Endothelial cell of hepatic sinusoid (primary cell): ENCODE measurements at regions not wholly inside any gene's neighbourhood (a gene's known extent, or its start where the extent isn't known, plus 50 kb on each side); places are given as distances from the start of the nearest gene placed in this dataset.
"Not testable (repeated sequence)": the region's sequence is repeated elsewhere in the genome, so short reads cannot be mapped to it uniquely, and the experiment has no call there.

Source experiments
- in situ Hi-C: cut with HindIII; loops from 2 replicates; pipeline ENCODE4 v1.10.0; 2017; ENCODE audit warnings: low sequenced_read_pairs

GRCh38 chr12:75766263-75767160 is 255.1 kb upstream of the KRR1 start:
- in situ Hi-C loops, result no loop called here

GRCh38 chr12:75765170-75766059 is 254.0 kb upstream of the KRR1 start:
- in situ Hi-C loops, result no loop called here

- in situ Hi-C loops, result no loop called here
Observed at GRCh38 chr12:75764091-75764841, 252.9 kb upstream of the KRR1 start.

GRCh38 chr12:75760573-75761294 is 249.3 kb upstream of the KRR1 start:
- in situ Hi-C loops, result no loop called here

- in situ Hi-C loops, result no loop called here
Observed at GRCh38 chr12:75759842-75760572, 248.6 kb upstream of the KRR1 start.

- in situ Hi-C loops, result no loop called here
Observed at GRCh38 chr12:75759196-75759595, 247.8 kb upstream of the KRR1 start.

- in situ Hi-C loops, result no loop called here
Observed at GRCh38 chr12:75756771-75757170, 245.4 kb upstream of the KRR1 start.

GRCh38 chr12:75756111-75756510 is 244.7 kb upstream of the KRR1 start:
- in situ Hi-C loops, result no loop called here

- in situ Hi-C loops, result no loop called here
Observed at GRCh38 chr12:75754698-75755097, 243.3 kb upstream of the KRR1 start.

- in situ Hi-C loops, result no loop called here
Observed at GRCh38 chr12:75754141-75754540, 242.7 kb upstream of the KRR1 start.

GRCh38 chr12:75751769-75752471 is 240.5 kb upstream of the KRR1 start:
- in situ Hi-C loops, result no loop called here

- in situ Hi-C loops, result no loop called here
Observed at GRCh38 chr12:75750716-75751306, 239.4 kb upstream of the KRR1 start.

- in situ Hi-C loops, result not testable (repeated sequence)
Observed at GRCh38 chr12:75748990-75749389, 237.6 kb upstream of the KRR1 start.

GRCh38 chr12:75748136-75748535 is 236.7 kb upstream of the KRR1 start:
- in situ Hi-C loops, result no loop called here

- in situ Hi-C loops, result no loop called here
Observed at GRCh38 chr12:75747572-75748021, 236.2 kb upstream of the KRR1 start.

- in situ Hi-C loops, result no loop called here
Observed at GRCh38 chr12:75746621-75747020, 235.2 kb upstream of the KRR1 start.

- in situ Hi-C loops, result no loop called here
Observed at GRCh38 chr12:75744607-75745256, 233.3 kb upstream of the KRR1 start.

- in situ Hi-C loops, result no loop called here
Observed at GRCh38 chr12:75742961-75743360, 231.6 kb upstream of the KRR1 start.
